Cardiac muscle cell (in vitro differentiated cells and primary cell): ENCODE measurements at regions not wholly inside any gene's neighbourhood (a gene's known extent, or its start where the extent isn't known, plus 50 kb on each side); places are given as distances from the start of the nearest gene placed in this dataset.
A peak's percentile ranks its signal among the peaks of the same experiment; 100 is the strongest.

ENCODE experiments used
- DNase-seq, 2 donors: peaks; one replicate each; pipeline versions ENCODE4 v3.0.0 to v3.0.0-alpha.2; 2010 to 2017; ENCODE audit warnings: low read depth in 1 of 2, low spot score in 1 of 2
- H3K27ac ChIP-seq: fragments of 200-600 bp; sonication (generic); 2 replicates; pipeline ENCODE4 v1.5.1; 2016
- H3K27me3 ChIP-seq: fragments of 200-600 bp; sonication (generic); 2 replicates; pipeline ENCODE4 v1.6.0; 2016; ENCODE audit warnings: control low read depth
- H3K36me3 ChIP-seq: fragments of 200-600 bp; sonication (generic); 2 replicates; pipeline ENCODE4 v1.5.1; 2016; ENCODE audit warnings: control low read depth
- H3K4me1 ChIP-seq: fragments of 200-600 bp; sonication (generic); 2 replicates; pipeline ENCODE4 v1.8.1; 2017; ENCODE audit warnings: low read depth, mild to moderate bottlenecking, mixed run types
- H3K4me3 ChIP-seq: fragments of 200-600 bp; sonication (generic); 2 replicates; pipeline ENCODE4 v1.5.1; 2016; ENCODE audit warnings: mild to moderate bottlenecking
- H3K9me3 ChIP-seq: fragments of 200-600 bp; sonication (generic); 2 replicates; pipeline ENCODE4 v1.5.1; 2017; ENCODE audit warnings: low read depth, mild to moderate bottlenecking, control low read depth
- CTCF ChIP-seq: IDR thresholded peaks from 2 replicates; pipeline ENCODE4 v1.5.1; 2012; ENCODE audit warnings: low read depth, mild to moderate bottlenecking, low read length

GRCh38 chr3:159757341-159758060 lies 231.1 kb upstream of the IL12A start:
- H3K4me1 ChIP-seq, result no peaks in the 10 kb centered on the region
- no peaks in the 10 kb centered on the region for H3K36me3 ChIP-seq
- H3K9me3 ChIP-seq, result no peaks in the 10 kb centered on the region
- no peak for TF ChIP-seq CTCF
- no peak overlapping the region for H3K4me3 ChIP-seq
- no peak overlapping the region for H3K27ac ChIP-seq
- H3K27me3 ChIP-seq, result no peaks in the 10 kb centered on the region
- DNase-seq, result no peak

- H3K4me3 ChIP-seq, result no peak overlapping the region
- H3K4me1 ChIP-seq, result no peaks in the 10 kb centered on the region
- no peaks in the 10 kb centered on the region for H3K9me3 ChIP-seq
- H3K36me3 ChIP-seq, result no peaks in the 10 kb centered on the region
- no peak for TF ChIP-seq CTCF
- no peak overlapping the region for H3K27ac ChIP-seq
- no peak for DNase-seq
- no peaks in the 10 kb centered on the region for H3K27me3 ChIP-seq
These were observed 228.6 kb upstream of the IL12A start for GRCh38 chr3:159760046-159760445.

DNA sequence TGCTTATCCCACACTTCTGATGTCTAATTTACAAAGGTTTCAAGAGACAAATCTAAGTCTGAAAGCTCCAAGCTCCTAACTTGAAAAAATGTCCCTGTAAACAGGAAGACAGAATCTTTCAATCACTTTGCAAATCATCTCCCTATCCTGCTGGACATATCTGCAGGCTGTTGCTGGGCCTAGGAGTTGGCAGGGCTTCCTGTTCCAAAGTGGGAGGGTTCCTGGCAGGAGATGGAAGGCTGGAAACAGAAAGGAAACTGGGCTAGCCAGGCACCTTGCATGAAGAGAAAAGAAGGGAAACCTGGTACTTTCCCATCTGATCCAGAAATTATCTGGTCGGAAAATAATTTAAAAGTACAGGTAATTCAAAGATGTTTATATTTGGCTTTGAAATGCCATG lies 227.3 kb upstream of the IL12A start:
- Histone ChIP-seq H3K27me3 (no peaks in the 10 kb centered on the region), H3K27ac (no peak overlapping the region), H3K4me1 (peaks cover 7% of the 10 kb centered on the region), H3K36me3 (no peaks in the 10 kb centered on the region), H3K9me3 (no peaks in the 10 kb centered on the region), H3K4me3 (no peak overlapping the region)
- DNase-seq, result peak in 1 of 2 donors; percentile 49
- TF ChIP-seq CTCF, result no peak

DNA sequence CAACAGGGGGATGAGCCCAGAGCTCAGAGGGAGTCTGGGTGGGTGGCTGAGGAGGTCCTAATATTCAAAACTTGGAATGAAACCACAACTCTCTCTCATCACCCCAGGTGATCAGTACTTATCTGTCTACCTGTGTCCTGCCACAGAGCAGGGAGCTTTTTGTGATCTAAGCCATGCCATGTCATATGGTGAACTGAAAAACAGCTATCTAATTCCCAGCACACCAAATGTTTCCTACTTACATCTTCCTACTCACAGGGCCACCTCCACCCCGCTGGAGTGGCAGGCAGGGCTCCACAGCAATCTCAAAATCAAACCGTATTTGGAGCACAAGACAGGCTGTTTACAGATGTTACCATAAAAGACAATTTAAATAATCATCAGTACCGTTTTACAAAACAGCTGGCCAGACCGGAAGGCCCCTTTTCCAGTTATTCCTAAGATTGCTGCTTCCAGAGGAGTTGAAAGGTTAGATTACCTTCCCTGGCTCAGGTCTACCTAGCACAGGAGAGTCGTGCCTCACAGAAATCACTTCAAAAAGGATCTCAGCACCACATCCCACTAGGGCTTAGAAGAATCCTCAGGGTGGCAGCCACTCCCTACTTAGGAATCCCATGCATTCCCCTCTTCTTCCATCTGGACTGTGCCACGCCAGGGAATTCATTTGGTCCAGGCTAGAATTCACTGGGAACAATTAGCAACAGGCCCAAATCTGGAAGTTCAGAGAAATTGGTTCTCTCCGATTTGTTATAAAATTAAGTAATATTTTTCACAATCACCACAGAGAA lies 226.6 kb upstream of the IL12A start:
- H3K9me3 ChIP-seq, result no peaks in the 10 kb centered on the region
- no peaks in the 10 kb centered on the region for H3K36me3 ChIP-seq
- no peaks in the 10 kb centered on the region for H3K27me3 ChIP-seq
- TF ChIP-seq CTCF, result no peak
- H3K4me3 ChIP-seq, result no peak overlapping the region
- H3K27ac ChIP-seq, result no peak overlapping the region
- H3K4me1 ChIP-seq, result peaks cover 7% of the 10 kb centered on the region
- no peak for DNase-seq

DNA sequence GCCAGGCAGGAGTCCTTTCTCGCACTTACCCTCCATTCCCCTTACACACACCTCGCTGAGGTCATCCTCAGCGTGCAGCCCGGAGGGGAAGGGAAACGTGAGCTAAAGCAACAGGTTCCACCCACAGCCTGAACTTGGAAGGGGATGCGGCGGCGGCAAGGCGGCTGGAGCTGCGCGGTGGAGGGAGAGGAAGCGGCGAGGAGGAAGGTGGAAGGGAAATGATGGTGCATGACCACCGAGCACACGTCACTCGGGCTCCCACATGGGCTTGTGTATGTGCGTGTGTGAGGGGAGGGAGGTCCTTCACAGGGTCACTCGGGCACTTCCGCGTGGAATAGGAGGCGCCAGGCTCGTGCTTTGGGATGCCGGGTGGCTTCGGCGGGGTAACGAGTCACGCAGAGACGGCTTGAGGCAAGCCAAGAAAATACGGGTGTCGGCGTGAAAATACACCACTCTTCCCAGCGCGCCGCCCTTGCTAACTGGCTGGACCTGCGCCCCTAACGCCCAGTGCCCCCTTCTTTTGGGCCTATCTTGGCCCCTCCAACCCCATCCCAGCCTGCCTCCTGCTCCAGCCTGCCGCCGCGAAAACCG lies 225.5 kb upstream of the IL12A start:
- Histone ChIP-seq H3K36me3 (no peaks in the 10 kb centered on the region), H3K27me3 (no peaks in the 10 kb centered on the region), H3K27ac (peak overlapping the region; percentile 55)

More for the DNA sequence above, 225.5 kb upstream of the IL12A start:
- Histone ChIP-seq H3K9me3 (no peaks in the 10 kb centered on the region), H3K4me3 (peak overlapping the region; percentile 53), H3K4me1 (peaks cover 7% of the 10 kb centered on the region)
- peak; percentile 60 to 85 for DNase-seq
- no peak for TF ChIP-seq CTCF
